Lung (tissue), 11 donors: ENCODE measurements at regions not wholly inside any gene's neighbourhood (a gene's known extent, or its start where the extent isn't known, plus 50 kb on each side); places are given as distances from the start of the nearest gene placed in this dataset.

Source experiments
- ATAC-seq: fragments of 200-7000 bp; cut with Tn5 transposase; one replicate; pipeline ENCODE4 v1.9.1; 2020; ENCODE audit warnings: moderate number of reproducible peaks; ENCODE audit not compliant: insufficient read depth, low FRiP score
- DNase-seq, 3 donors: peaks; one replicate each; pipeline ENCODE4 v3.0.0-alpha.2; 2013 to 2017
- H3K27ac ChIP-seq, 2 donors: one replicate each; pipeline ENCODE4 v1.5.1; 2013; ENCODE audit warnings: mild to moderate bottlenecking in 2 of 2, moderate library complexity in 2 of 2, control low read depth in 1 of 2, inconsistent platforms in 1 of 2, low read depth in 1 of 2, low read length in 1 of 2
- H3K27me3 ChIP-seq, 3 donors: one replicate each; pipeline ENCODE4 v1.5.1; 2013; ENCODE audit warnings: low read length in 2 of 3; ENCODE audit not compliant: control insufficient read depth in 3 of 3, insufficient read depth in 3 of 3
- H3K36me3 ChIP-seq, 4 donors: one replicate each; pipeline ENCODE4 v1.5.1; 2013; ENCODE audit warnings: low read length in 4 of 4, mild to moderate bottlenecking in 1 of 4, moderate library complexity in 1 of 4; ENCODE audit not compliant: control insufficient read depth in 4 of 4, insufficient read depth in 4 of 4
- H3K4me1 ChIP-seq, 5 donors: one replicate each; pipeline ENCODE4 v1.5.1; 2013; ENCODE audit warnings: low read length in 5 of 5, mild to moderate bottlenecking in 2 of 5, moderate library complexity in 1 of 5; ENCODE audit not compliant: control insufficient read depth in 5 of 5, insufficient read depth in 5 of 5
- H3K4me3 ChIP-seq: one replicate; pipeline ENCODE4 v1.5.1; 2013; ENCODE audit warnings: mild to moderate bottlenecking, control low read depth, moderate library complexity
- H3K9ac ChIP-seq, 2 donors: one replicate each; pipeline ENCODE4 v1.5.1; 2013; ENCODE audit warnings: low read length in 2 of 2, control low read depth in 1 of 2; ENCODE audit not compliant: insufficient read depth in 1 of 2
- H3K9me3 ChIP-seq, 4 donors: one replicate each; pipeline ENCODE4 v1.5.1; 2013; ENCODE audit warnings: low read length in 3 of 4, mild to moderate bottlenecking in 1 of 4, moderate library complexity in 1 of 4; ENCODE audit not compliant: control insufficient read depth in 4 of 4, insufficient read depth in 3 of 4
- CTCF ChIP-seq: IDR thresholded peaks from 2 replicates; pipeline ENCODE4 v1.5.1; 2012; ENCODE audit warnings: mild to moderate bottlenecking; ENCODE audit errors: control extremely low read depth, extremely low read depth
- WGBS, 2 donors: extraction: QIAGEN DNeasy Blood & Tissue Kit; methylation state at CpG; one replicate each; pipeline ENCODE4 v1.1.7; 2013; 5-methylcytosine and 5-hydroxymethylcytosine counted together
- donor health status: control.
- donor health status: control.
- donor health status: Bipolar disorder and iron deficiency.
- donor health status: healthy.
- donor health status: DM: yes; HTN: yes; CAD: no.

GRCh38 chrX:74218895-74219294, 85.1 kb upstream of the ZCCHC13 start:
- no peak for ATAC-seq
- DNase-seq = no peak
- 77 to 90% methylated on average over 1 of the region's 1 CpG for WGBS, 2 donors
- no peaks in the 10 kb centered on the region for H3K9me3 ChIP-seq
- peaks cover 0 to 2% (median 0%) of the 10 kb centered on the region in 5 donors for H3K4me1 ChIP-seq
- no peak overlapping the region for H3K27ac ChIP-seq
- no peak overlapping the region for H3K9ac ChIP-seq
- no peak overlapping the region for H3K4me3 ChIP-seq
- TF ChIP-seq CTCF = no peak
- H3K27me3 ChIP-seq = peaks cover 0 to 20% (median 4%) of the 10 kb centered on the region in 3 donors
- peaks cover 2 to 8% (median 7%) of the 10 kb centered on the region in 4 donors for H3K36me3 ChIP-seq

- ATAC-seq (no peak), DNase-seq (no peak)
- no peak for TF ChIP-seq CTCF
- peaks cover 0 to under 1% (median 0%) of the 10 kb centered on the region in 5 donors for H3K4me1 ChIP-seq
- H3K9me3 ChIP-seq = no peaks in the 10 kb centered on the region
- peaks cover 0 to 21% (median 7%) of the 10 kb centered on the region in 3 donors for H3K27me3 ChIP-seq
- H3K27ac ChIP-seq = no peak overlapping the region
- no peak overlapping the region for H3K4me3 ChIP-seq
- H3K9ac ChIP-seq = no peak overlapping the region
- H3K36me3 ChIP-seq = peaks cover 2 to 11% (median 7%) of the 10 kb centered on the region in 4 donors
These were observed 87.6 kb upstream of the ZCCHC13 start for GRCh38 chrX:74216421-74216820.

- Histone ChIP-seq H3K4me1 (no peaks in the 10 kb centered on the region), H3K27me3 (peaks cover 0 to 12% (median 3%) of the 10 kb centered on the region in 3 donors), H3K4me3 (no peak overlapping the region), H3K9ac (no peak overlapping the region), H3K27ac (no peak overlapping the region), H3K9me3 (peaks cover 0 to 3% (median 0%) of the 10 kb centered on the region in 4 donors), H3K36me3 (peaks cover 2 to 11% (median 7%) of the 10 kb centered on the region in 4 donors)
- DNase-seq (no peak), ATAC-seq (no peak)
- no peak for TF ChIP-seq CTCF
- 96 to 98% methylated on average over 1 of the region's 1 CpG for WGBS, 2 donors
These were observed 92.1 kb upstream of the ZCCHC13 start for GRCh38 chrX:74211911-74212310.

GRCh38 chrX:74207539-74207938, 96.4 kb upstream of the ZCCHC13 start:
- ATAC-seq = no peak
- Histone ChIP-seq H3K36me3 (peaks cover 0 to 8% (median 3%) of the 10 kb centered on the region in 4 donors), H3K4me1 (no peaks in the 10 kb centered on the region), H3K4me3 (no peak overlapping the region), H3K27ac (no peak overlapping the region), H3K9ac (no peak overlapping the region), H3K9me3 (peaks cover 0 to 5% (median 2%) of the 10 kb centered on the region in 4 donors), H3K27me3 (peaks cover 0 to 6% (median 0%) of the 10 kb centered on the region in 3 donors)
- TF ChIP-seq CTCF = no peak
- no peak for DNase-seq
- WGBS, 2 donors = 75 to 93% methylated on average over 3 of the region's 3 CpGs
